DND-41 (cell line): ENCODE measurements at regions not wholly inside any gene's neighbourhood (a gene's known extent, or its start where the extent isn't known, plus 50 kb on each side); places are given as distances from the start of the nearest gene placed in this dataset.
A peak's percentile ranks its signal among the peaks of the same experiment; 100 is the strongest.

Experiments
- ATAC-seq: fragments of 200-7000 bp; cut with Tn5 transposase; 3 replicates; pipeline ENCODE4 v1.9.1; 2021; ENCODE audit warnings: low read depth; ENCODE audit not compliant: insufficient read depth
- DNase-seq: peaks from one replicate; pipeline ENCODE4 v3.0.0-alpha.2; 2020
- H2AFZ ChIP-seq: 2 replicates; pipeline ENCODE4 v1.6.0; 2012; ENCODE audit warnings: low read depth, low read length
- H3K27ac ChIP-seq: 2 replicates; pipeline ENCODE4 v1.5.1; 2012; ENCODE audit warnings: low read length, inconsistent platforms
- H3K27me3 ChIP-seq: fragments of 200-600 bp; sonication (generic); 2 replicates; pipeline ENCODE4 v1.6.0; 2012; ENCODE audit warnings: low read length, mild to moderate bottlenecking, inconsistent platforms; ENCODE audit not compliant: insufficient read depth, poor library complexity
- H3K36me3 ChIP-seq: 2 replicates; pipeline ENCODE4 v1.5.1; 2012; ENCODE audit warnings: low read length, inconsistent platforms; ENCODE audit not compliant: insufficient read depth
- H3K4me1 ChIP-seq: 2 replicates; pipeline ENCODE4 v1.5.1; 2012; ENCODE audit warnings: mild to moderate bottlenecking, low read length; ENCODE audit not compliant: insufficient read depth
- H3K4me2 ChIP-seq: 2 replicates; pipeline ENCODE4 v1.6.0; 2012; ENCODE audit warnings: mild to moderate bottlenecking, moderate library complexity, low read length, inconsistent platforms; ENCODE audit not compliant: insufficient read depth
- H3K4me3 ChIP-seq, 2 experiments: fragments of 200-600 bp in 1 of 2; shearing (Covaris generic) in 1 of 2; 2 replicates each; pipeline ENCODE4 v1.5.1; 2012 to 2016; ENCODE audit warnings: inconsistent platforms in 2 of 2, low read length in 2 of 2, mild to moderate bottlenecking in 2 of 2, low read depth in 1 of 2, moderate library complexity in 1 of 2
- H3K79me2 ChIP-seq: 2 replicates; pipeline ENCODE4 v1.6.0; 2012; ENCODE audit warnings: low read length, inconsistent platforms; ENCODE audit not compliant: insufficient read depth
- H3K9ac ChIP-seq: 2 replicates; pipeline ENCODE4 v1.6.0; 2012; ENCODE audit warnings: low read depth, mild to moderate bottlenecking, inconsistent platforms, low read length, moderate library complexity
- H3K9me3 ChIP-seq: 2 replicates; pipeline ENCODE4 v1.5.1; 2012; ENCODE audit warnings: low read length, moderate library complexity, mild to moderate bottlenecking, inconsistent platforms; ENCODE audit not compliant: insufficient read depth, severe bottlenecking
- H4K20me1 ChIP-seq: 2 replicates; pipeline ENCODE4 v1.6.0; 2012; ENCODE audit warnings: low read length; ENCODE audit not compliant: insufficient read depth
- EZH2 ChIP-seq: IDR thresholded peaks from 3 replicates; pipeline ENCODE4 v1.6.1; 2012; ENCODE audit warnings: borderline replicate concordance, low read depth, mild to moderate bottlenecking, moderate library complexity, low read length, inconsistent platforms; ENCODE audit not compliant: severe bottlenecking
- TF ChIP-seq, protein P1 (sequence below): IDR thresholded peaks from 2 replicates; pipeline ENCODE4 v1.5.1; 2012; ENCODE audit warnings: borderline replicate concordance, low read length, moderate library complexity, mild to moderate bottlenecking; ENCODE audit not compliant: poor library complexity, severe bottlenecking; ENCODE audit errors: extremely low read depth

DNA sequence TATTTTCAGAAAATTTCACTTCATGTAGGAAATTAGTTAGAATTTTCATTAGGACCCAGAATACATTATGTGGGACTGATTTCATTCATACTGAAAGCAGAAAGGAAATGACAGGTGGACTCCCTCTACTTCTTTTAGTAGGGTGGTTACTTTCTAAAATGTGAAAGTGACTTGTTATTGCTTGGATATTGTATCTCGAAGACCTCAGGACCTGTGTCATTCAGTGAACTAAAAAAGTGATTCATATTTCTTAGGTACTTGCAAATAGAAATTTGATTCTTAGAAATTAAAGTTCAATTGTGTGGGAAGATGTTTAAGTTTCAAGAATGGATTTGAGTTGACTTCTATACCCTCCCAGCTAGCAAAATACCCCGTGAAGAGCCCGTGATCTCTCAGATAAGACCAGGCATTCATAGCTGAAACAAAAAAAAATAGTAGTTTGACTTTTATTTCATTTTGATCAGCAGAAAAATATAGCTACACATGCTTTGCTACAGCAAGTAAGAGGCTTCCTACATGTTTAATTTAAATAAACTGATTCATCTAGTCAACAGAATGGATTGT is 1037.1 kb downstream of the GATA3 start:
- Histone ChIP-seq H3K4me3 (no peak overlapping the region), H3K4me1 (no peaks in the 10 kb centered on the region), H3K27ac (no peak overlapping the region), H2AFZ (no peak overlapping the region), H3K36me3 (no peaks in the 10 kb centered on the region), H3K79me2 (no peaks in the 10 kb centered on the region), H3K9ac (no peak overlapping the region), H4K20me1 (no peaks in the 10 kb centered on the region), H3K4me2 (no peak overlapping the region), H3K9me3 (no peaks in the 10 kb centered on the region), H3K27me3 (no peaks in the 10 kb centered on the region)
- DNase-seq, result no peak
- ATAC-seq, result no peak
- TF ChIP-seq, protein P1, sequence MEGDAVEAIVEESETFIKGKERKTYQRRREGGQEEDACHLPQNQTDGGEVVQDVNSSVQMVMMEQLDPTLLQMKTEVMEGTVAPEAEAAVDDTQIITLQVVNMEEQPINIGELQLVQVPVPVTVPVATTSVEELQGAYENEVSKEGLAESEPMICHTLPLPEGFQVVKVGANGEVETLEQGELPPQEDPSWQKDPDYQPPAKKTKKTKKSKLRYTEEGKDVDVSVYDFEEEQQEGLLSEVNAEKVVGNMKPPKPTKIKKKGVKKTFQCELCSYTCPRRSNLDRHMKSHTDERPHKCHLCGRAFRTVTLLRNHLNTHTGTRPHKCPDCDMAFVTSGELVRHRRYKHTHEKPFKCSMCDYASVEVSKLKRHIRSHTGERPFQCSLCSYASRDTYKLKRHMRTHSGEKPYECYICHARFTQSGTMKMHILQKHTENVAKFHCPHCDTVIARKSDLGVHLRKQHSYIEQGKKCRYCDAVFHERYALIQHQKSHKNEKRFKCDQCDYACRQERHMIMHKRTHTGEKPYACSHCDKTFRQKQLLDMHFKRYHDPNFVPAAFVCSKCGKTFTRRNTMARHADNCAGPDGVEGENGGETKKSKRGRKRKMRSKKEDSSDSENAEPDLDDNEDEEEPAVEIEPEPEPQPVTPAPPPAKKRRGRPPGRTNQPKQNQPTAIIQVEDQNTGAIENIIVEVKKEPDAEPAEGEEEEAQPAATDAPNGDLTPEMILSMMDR, result no peak
- no peak for TF ChIP-seq EZH2

DNA sequence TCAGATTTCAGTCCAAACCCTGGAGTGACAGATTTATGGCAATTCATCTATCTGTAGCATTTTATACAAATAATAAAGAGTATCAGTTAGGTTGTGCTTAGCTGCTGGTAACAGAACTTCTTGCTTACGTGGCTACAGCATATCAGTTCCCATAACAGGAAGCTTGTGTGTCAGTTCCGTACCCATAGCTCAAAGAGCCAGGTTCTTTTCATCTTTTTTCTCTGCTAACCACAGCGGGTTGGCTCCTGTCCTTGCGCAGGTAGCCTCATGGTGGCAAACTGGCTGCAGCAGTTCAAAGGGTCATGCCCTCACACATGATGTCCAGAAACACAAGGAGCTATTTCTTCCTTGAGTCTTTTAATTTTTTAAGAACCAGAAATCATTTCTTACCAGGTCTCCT is 1041.8 kb downstream of the GATA3 start:
- H3K27ac ChIP-seq, result no peak overlapping the region
- no peak for TF ChIP-seq EZH2
- TF ChIP-seq, protein P1, result no peak

DNA sequence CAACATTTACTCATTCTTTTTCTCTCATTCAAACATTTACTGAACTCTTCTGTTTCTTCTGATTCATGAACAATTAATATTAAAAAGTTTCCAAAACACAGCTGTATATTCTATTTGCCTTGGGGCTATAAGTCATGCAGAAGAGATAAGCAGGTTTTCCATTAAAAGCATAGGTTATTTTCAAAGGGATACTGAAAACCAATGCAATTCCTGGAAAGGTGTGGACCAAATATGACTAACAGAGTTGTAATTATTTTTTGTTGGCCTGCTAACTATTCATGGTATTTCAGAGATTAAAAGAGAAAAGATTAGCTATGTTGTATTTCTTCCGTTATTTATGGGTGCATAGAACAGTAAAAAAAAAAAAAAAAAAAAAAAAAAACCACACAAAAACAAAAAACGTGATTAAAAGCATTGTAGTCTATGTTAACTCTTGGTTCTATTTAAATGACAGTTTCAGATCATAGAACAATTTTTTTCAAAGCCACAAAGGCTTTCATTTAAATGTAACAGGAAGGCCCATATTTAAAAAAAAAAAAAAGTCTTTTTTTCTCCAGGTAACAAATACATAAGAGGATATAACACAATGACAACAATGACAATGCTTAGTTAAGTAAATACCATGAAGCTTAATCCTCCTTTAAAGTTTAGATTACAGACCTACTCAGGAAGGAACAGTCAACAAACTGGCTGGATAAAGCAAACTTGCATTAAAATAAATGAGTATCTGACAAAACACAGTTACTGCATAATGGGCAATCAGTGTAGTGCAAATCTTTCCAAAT is 1042.9 kb downstream of the GATA3 start:
- H2AFZ ChIP-seq, result no peak overlapping the region

More for the DNA sequence above, 1041.8 kb downstream of the GATA3 start:
- H3K4me2 ChIP-seq, result no peak overlapping the region
- H3K9me3 ChIP-seq, result no peaks in the 10 kb centered on the region
- no peak overlapping the region for H2AFZ ChIP-seq
- H3K4me3 ChIP-seq, result no peak overlapping the region
- peak; percentile 58; the same call in 1 of the 3 replicates for ATAC-seq
- no peaks in the 10 kb centered on the region for H4K20me1 ChIP-seq
- no peaks in the 10 kb centered on the region for H3K27me3 ChIP-seq
- no peak overlapping the region for H3K9ac ChIP-seq
- no peaks in the 10 kb centered on the region for H3K79me2 ChIP-seq
- peak; percentile 11 for DNase-seq
- peaks cover 3% of the 10 kb centered on the region; the same call in 1 of the 2 replicates for H3K4me1 ChIP-seq
- no peaks in the 10 kb centered on the region for H3K36me3 ChIP-seq

More for the DNA sequence above, 1042.9 kb downstream of the GATA3 start:
- Histone ChIP-seq H3K9ac (no peak overlapping the region), H3K4me3 (no peak overlapping the region), H3K4me1 (peaks cover 3% of the 10 kb centered on the region; the same call in 1 of the 2 replicates), H3K27ac (no peak overlapping the region), H3K79me2 (no peaks in the 10 kb centered on the region), H4K20me1 (no peaks in the 10 kb centered on the region), H3K9me3 (no peaks in the 10 kb centered on the region), H3K36me3 (no peaks in the 10 kb centered on the region), H3K4me2 (no peak overlapping the region), H3K27me3 (no peaks in the 10 kb centered on the region)
- ATAC-seq (peak; percentile 48; the same call in 1 of the 3 replicates), DNase-seq (no peak)
- no peak for TF ChIP-seq EZH2
- TF ChIP-seq, protein P1, result no peak
